Mucosa of descending colon (tissue), 3 donors: ENCODE measurements at regions not wholly inside any gene's neighbourhood (a gene's known extent, or its start where the extent isn't known, plus 50 kb on each side); places are given as distances from the start of the nearest gene placed in this dataset.

Experiments used
- ATAC-seq: fragments of 200-7000 bp; cut with Tn5 transposase; one replicate; pipeline ENCODE4 v1.9.1; 2020; ENCODE audit warnings: mild to moderate bottlenecking, moderate library complexity
- DNase-seq, 3 donors: peaks; one replicate each; pipeline ENCODE4 v3.0.0-alpha.2; 2020
- H3K36me3 ChIP-seq: fragments of 200-600 bp; one replicate; pipeline ENCODE4 v1.8.0; 2021; ENCODE audit warnings: low read depth, mild to moderate bottlenecking
- H3K4me1 ChIP-seq: fragments of 200-600 bp; one replicate; pipeline ENCODE4 v1.8.0; 2021; ENCODE audit warnings: low read depth, mild to moderate bottlenecking
- H3K4me3 ChIP-seq: fragments of 200-600 bp; one replicate; pipeline ENCODE4 v1.8.0; 2021; ENCODE audit warnings: mild to moderate bottlenecking
- H3K9me3 ChIP-seq: fragments of 200-600 bp; one replicate; pipeline ENCODE4 v1.8.0; 2021; ENCODE audit warnings: mild to moderate bottlenecking
- CTCF ChIP-seq: fragments of 200-600 bp; IDR thresholded peaks from one replicate; pipeline ENCODE4 v1.8.0; 2022; ENCODE audit warnings: antibody characterized with exemption, mild to moderate bottlenecking
- intact Hi-C, 2 donors: fragments of 100-400 bp; cut with DNase I in 1 of 2; cut with micrococcal nuclease in 1 of 2; formaldehyde crosslinking; loops; one replicate each; pipeline versions ENCODE4 v1.11.0 to v1.11.1; 2022; cut with DNase I, micrococcal nuclease
- donor health status: DM: no; HTN: no; CAD: no; lungs with moderate emphysema.
- donor health status: DM: no; HTN: no; CAD: no.
- donor health status: DM: no; HTN: yes; CAD: no.

DNA sequence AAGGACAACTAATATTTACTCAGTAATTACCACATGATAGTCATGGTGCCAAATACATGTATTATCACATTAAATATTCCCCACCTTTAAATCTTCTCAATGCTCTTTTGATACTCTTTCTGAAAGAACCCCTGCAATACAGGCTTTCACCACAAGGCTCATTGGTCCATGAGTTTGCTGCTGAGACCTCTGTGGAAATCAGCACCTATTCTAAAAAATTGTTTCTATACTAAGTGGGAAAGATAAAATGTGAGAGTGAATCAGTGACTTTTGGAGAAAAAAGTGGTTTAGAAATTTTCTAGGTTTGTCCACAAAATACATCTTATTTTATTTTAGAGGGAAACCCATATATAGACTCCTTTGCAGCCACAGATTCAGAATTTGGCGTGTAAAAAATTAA lies 257.3 kb downstream of the ZIC3 start:
- intact Hi-C loops, result no loop called here
- H3K36me3 ChIP-seq, result no peaks in the 10 kb centered on the region
- no peaks in the 10 kb centered on the region for H3K4me1 ChIP-seq
- H3K9me3 ChIP-seq, result no peaks in the 10 kb centered on the region
- DNase-seq (no peak), ATAC-seq (no peak)
- TF ChIP-seq CTCF, result no peak
- no peak overlapping the region for H3K4me3 ChIP-seq

- H3K9me3 ChIP-seq, result no peaks in the 10 kb centered on the region
- H3K4me3 ChIP-seq, result no peak overlapping the region
- intact Hi-C loops, result no loop called here
- no peaks in the 10 kb centered on the region for H3K36me3 ChIP-seq
- ATAC-seq (no peak), DNase-seq (no peak)
- no peak for TF ChIP-seq CTCF
- H3K4me1 ChIP-seq, result no peaks in the 10 kb centered on the region
Observed at GRCh38 chrX:137847376-137847775, 281.4 kb downstream of the ZIC3 start.

GRCh38 chrX:137848266-137848905 lies 282.5 kb downstream of the ZIC3 start:
- DNase-seq (no peak), ATAC-seq (no peak)
- Histone ChIP-seq H3K4me1 (no peaks in the 10 kb centered on the region), H3K36me3 (no peaks in the 10 kb centered on the region), H3K9me3 (no peaks in the 10 kb centered on the region), H3K4me3 (no peak overlapping the region)
- TF ChIP-seq CTCF, result no peak
- intact Hi-C loops, result no loop called here

DNA sequence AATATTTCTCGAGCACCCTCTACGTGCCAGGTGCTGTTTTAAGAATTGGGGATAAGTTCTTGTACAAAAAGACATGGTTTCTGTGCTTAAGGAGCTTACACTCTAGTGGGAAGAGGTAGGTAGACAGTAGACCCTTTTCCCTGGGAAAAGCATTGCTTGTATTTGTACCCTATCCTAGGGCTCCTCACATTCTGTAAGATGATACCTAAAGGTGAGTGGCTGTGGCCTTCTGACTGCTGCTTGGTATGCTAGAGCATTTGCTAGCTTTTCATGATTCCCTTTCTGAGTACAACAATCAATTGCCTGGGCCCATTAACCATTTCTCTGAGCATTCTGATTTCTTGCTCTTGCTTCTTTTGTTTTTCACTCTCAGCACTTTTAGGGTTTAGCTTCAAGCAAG lies 286.6 kb downstream of the ZIC3 start:
- Histone ChIP-seq H3K9me3 (no peaks in the 10 kb centered on the region), H3K36me3 (no peaks in the 10 kb centered on the region), H3K4me1 (no peaks in the 10 kb centered on the region), H3K4me3 (no peak overlapping the region)
- ATAC-seq (no peak), DNase-seq (no peak)
- intact Hi-C loops, result no loop called here
- no peak for TF ChIP-seq CTCF

GRCh38 chrX:137855490-137855889 lies 289.6 kb downstream of the ZIC3 start:
- Histone ChIP-seq H3K4me1 (no peaks in the 10 kb centered on the region), H3K4me3 (no peak overlapping the region), H3K9me3 (no peaks in the 10 kb centered on the region), H3K36me3 (no peaks in the 10 kb centered on the region)
- no peak for TF ChIP-seq CTCF
- intact Hi-C loops, result no loop called here
- DNase-seq (no peak), ATAC-seq (no peak)

- ATAC-seq, result no peak
- H3K36me3 ChIP-seq, result no peaks in the 10 kb centered on the region
- no peaks in the 10 kb centered on the region for H3K4me1 ChIP-seq
- intact Hi-C loops, result no loop called here
- no peak overlapping the region for H3K4me3 ChIP-seq
- DNase-seq, result no peak
- H3K9me3 ChIP-seq, result no peaks in the 10 kb centered on the region
- no peak for TF ChIP-seq CTCF
Observed at GRCh38 chrX:137858106-137858505, 292.2 kb downstream of the ZIC3 start.
